Small intestine (tissue), 7 donors: ENCODE measurements at regions not wholly inside any gene's neighbourhood (a gene's known extent, or its start where the extent isn't known, plus 50 kb on each side); places are given as distances from the start of the nearest gene placed in this dataset.

Experiments
- DNase-seq, 2 donors: peaks; one replicate each; pipeline versions ENCODE4 v3.0.0 to v3.0.0-alpha.2; 2013
- FAIRE-seq: peaks from 2 replicates; lab custom pipeline; 2012; peaks lifted over from hg19 to GRCh38; lab: Jason Lieb, UNC
- H3K27ac ChIP-seq, 3 donors: one replicate each; pipeline ENCODE4 v1.5.1; 2013; ENCODE audit warnings: low read length in 2 of 3, mild to moderate bottlenecking in 2 of 3, control low read depth in 1 of 3, inconsistent platforms in 1 of 3, low read depth in 1 of 3, moderate library complexity in 1 of 3
- H3K27me3 ChIP-seq, 3 donors: one replicate each; pipeline ENCODE4 v1.6.1; 2013; ENCODE audit warnings: low read length in 3 of 3, inconsistent platforms in 1 of 3; ENCODE audit not compliant: control insufficient read depth in 3 of 3, insufficient read depth in 3 of 3
- H3K36me3 ChIP-seq, 3 donors: one replicate each; pipeline ENCODE4 v1.6.1; 2013; ENCODE audit warnings: low read length in 3 of 3, inconsistent platforms in 1 of 3, low read depth in 1 of 3, mild to moderate bottlenecking in 1 of 3, moderate library complexity in 1 of 3; ENCODE audit not compliant: control insufficient read depth in 3 of 3, insufficient read depth in 2 of 3
- H3K4me1 ChIP-seq, 3 donors: one replicate each; pipeline ENCODE4 v1.6.1; 2013; ENCODE audit warnings: low read length in 2 of 3, inconsistent platforms in 1 of 3, low read depth in 1 of 3, mild to moderate bottlenecking in 1 of 3, moderate library complexity in 1 of 3; ENCODE audit not compliant: control insufficient read depth in 3 of 3, insufficient read depth in 2 of 3
- H3K4me3 ChIP-seq, 3 donors: one replicate each; pipeline ENCODE4 v1.5.1; 2013; ENCODE audit warnings: low read length in 3 of 3, control low read depth in 1 of 3, inconsistent platforms in 1 of 3, low read depth in 1 of 3, mild to moderate bottlenecking in 1 of 3, moderate library complexity in 1 of 3
- H3K9me3 ChIP-seq, 2 donors: one replicate each; pipeline ENCODE4 v1.6.1; 2013; ENCODE audit warnings: low read depth in 1 of 2, low read length in 1 of 2; ENCODE audit not compliant: control insufficient read depth in 2 of 2, insufficient read depth in 1 of 2
- WGBS, 3 donors: extraction: QIAGEN DNeasy Blood & Tissue Kit; methylation state at CpG; one replicate each; pipeline ENCODE4 v1.1.7; 2013; 5-methylcytosine and 5-hydroxymethylcytosine counted together
- donor health status: healthy with polysubstance abuse.
- donor health status: control.
- donor health status: control.
- donor health status: Bipolar disorder and iron deficiency.
- donor health status: healthy.

DNA sequence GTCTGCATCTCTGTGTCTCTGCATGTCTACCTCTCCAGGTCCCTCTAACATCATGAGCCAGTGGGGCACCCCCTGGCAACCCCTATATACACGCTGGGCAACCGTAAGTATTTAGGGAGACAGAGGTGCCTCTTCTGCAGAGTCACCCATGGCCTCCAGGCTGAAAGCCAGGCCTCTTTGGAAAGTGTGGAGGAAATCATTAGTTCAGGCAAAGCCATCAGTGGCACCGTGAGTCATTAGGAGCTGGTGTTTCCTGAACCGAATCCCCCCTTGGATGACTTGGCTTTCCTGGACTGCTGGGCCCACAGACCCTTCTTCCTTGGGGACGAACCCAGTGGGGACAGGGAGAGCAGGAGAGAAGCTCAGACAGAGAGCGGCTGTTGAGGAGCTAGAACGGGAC lies 174.8 kb downstream of the OLFM1 start:
- no peaks in the 10 kb centered on the region for H3K36me3 ChIP-seq
- H3K27me3 ChIP-seq, result peaks cover 0 to 6% (median 0%) of the 10 kb centered on the region in 3 donors
- no peaks in the 10 kb centered on the region for H3K9me3 ChIP-seq
- DNase-seq (no peak), FAIRE-seq (no peak)
- peaks cover 0 to 29% (median 0%) of the 10 kb centered on the region in 3 donors for H3K4me1 ChIP-seq
- no peak overlapping the region for H3K27ac ChIP-seq
- WGBS, 3 donors, result 74 to 76% (median 75%) methylated on average over 7 of the region's 7 CpGs
- no peak overlapping the region for H3K4me3 ChIP-seq

DNA sequence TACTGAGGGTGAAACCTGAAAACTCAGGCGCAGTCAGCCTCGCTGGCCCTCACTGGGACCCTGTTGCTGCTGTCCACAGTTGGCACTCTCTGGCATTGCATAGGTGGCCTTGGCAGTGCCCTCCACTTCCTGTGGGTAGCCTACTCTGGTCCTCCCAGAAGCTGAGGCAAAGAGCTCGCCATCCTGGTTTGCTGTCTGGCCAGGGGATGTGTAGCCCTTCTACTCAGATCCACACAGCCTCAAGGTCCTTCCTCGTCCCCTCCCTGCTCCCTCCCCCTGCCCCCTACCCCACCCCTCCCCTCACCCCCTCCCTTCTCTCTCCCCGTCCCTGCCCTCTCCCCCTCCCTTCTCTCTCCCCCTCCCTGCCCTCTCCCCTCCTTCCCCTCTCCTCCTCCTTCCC lies 176.0 kb downstream of the OLFM1 start:
- WGBS, 3 donors, result 52 to 67% (median 56%) methylated on average over 5 of the region's 5 CpGs
- H3K4me1 ChIP-seq, result peaks cover 0 to 32% (median 0%) of the 10 kb centered on the region in 3 donors
- no peaks in the 10 kb centered on the region for H3K36me3 ChIP-seq
- DNase-seq (no peak), FAIRE-seq (no peak)
- H3K9me3 ChIP-seq, result no peaks in the 10 kb centered on the region
- peaks cover 0 to 6% (median 0%) of the 10 kb centered on the region in 3 donors for H3K27me3 ChIP-seq
- H3K27ac ChIP-seq, result no peak overlapping the region
- no peak overlapping the region for H3K4me3 ChIP-seq

DNA sequence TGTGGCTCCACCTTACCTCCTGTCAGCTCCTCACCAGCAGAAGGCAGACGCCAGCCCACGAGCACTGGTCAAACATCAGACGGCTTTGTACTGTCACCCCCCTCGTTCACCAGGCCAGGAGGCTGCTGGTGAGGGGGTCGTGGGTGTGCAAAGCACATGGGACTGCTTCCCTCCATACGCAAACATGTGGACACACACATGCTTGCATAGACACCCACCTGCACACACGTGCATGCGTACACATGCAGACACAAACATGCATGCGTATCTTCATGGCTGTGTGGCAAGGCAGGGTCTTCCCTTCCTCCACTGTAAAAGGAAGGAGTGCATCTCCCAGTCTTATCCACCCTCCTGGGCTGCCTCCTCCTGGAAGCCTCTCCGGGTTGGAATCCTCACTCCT lies 178.5 kb downstream of the OLFM1 start:
- Histone ChIP-seq H3K4me1 (peaks cover 0 to 43% (median 0%) of the 10 kb centered on the region in 3 donors), H3K9me3 (no peaks in the 10 kb centered on the region), H3K4me3 (no peak overlapping the region), H3K27ac (peak overlapping the region in 1 of 3 donors; percentile 87), H3K36me3 (no peaks in the 10 kb centered on the region), H3K27me3 (peaks cover 0 to 6% (median 0%) of the 10 kb centered on the region in 3 donors)
- 75 to 85% (median 82%) methylated on average over 10 of the region's 10 CpGs for WGBS, 3 donors
- DNase-seq (no peak), FAIRE-seq (no peak)

DNA sequence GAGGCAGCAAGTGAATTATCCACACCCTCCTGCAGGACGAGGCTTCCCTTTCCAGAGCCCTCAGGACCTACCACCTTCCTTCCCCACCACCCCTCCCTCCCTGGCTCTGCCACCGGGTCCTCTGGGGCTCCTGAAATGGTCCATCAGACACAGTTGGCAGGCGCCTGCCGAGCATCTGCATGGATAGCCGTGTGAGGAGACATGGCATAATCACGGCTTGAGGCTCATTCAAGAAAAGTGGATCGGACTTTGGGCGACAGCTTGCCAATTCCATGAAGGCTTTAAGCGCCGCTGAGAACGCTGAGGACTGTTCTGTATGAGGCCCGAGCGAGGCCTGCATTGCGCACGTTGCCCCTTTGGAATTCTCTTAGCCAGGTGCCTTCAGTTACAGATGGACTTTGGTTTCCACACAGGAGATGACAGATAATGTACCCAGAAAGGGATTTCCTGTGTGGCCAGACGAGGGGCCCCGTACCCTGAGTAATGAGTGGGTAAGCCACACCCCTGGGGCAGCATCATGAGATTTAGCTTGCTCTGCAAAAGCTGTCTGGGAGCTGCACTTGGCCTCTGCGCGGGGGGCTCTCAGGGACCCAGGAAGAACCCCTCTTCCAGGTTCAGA lies 179.8 kb downstream of the OLFM1 start:
- no peaks in the 10 kb centered on the region for H3K36me3 ChIP-seq
- FAIRE-seq (no peak), DNase-seq (peak; percentile 64 to 94)
- H3K27me3 ChIP-seq, result peaks cover 0 to 3% (median 0%) of the 10 kb centered on the region in 3 donors
- H3K4me3 ChIP-seq, result no peak overlapping the region
- no peaks in the 10 kb centered on the region for H3K9me3 ChIP-seq
- peaks cover 0 to 43% (median 0%) of the 10 kb centered on the region in 3 donors for H3K4me1 ChIP-seq
- 17 to 53% (median 35%) methylated on average over 19 of the region's 19 CpGs for WGBS, 3 donors
- peak overlapping the region in 1 of 3 donors; percentile 87 for H3K27ac ChIP-seq

DNA sequence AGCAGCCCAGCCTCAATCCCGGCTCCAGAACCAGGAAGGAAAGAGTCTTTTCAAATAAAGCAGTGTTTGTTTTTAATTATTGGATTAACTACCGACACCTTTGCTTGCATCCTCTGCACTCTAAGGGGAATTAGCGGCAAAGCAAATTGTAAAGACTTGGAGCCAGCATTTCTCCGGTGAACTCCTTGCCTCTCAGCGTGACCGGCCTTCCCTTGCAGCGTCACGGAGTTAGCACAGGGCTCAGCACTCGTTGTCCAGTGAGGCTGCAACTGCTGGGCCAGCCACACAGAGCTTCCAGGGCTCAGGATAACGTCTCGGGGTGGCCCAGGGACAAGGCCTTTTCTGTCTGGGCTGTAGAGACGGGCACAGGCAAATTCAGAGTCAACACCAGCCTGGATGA lies 180.6 kb downstream of the OLFM1 start:
- WGBS, 3 donors, result 24 to 56% (median 31%) methylated on average over 12 of the region's 12 CpGs
- peaks cover 0 to 3% (median 2%) of the 10 kb centered on the region in 3 donors for H3K27me3 ChIP-seq
- H3K36me3 ChIP-seq, result no peaks in the 10 kb centered on the region
- no peaks in the 10 kb centered on the region for H3K9me3 ChIP-seq
- H3K4me1 ChIP-seq, result peaks cover 0 to 43% (median 0%) of the 10 kb centered on the region in 3 donors
- FAIRE-seq (no peak), DNase-seq (no peak)
- H3K4me3 ChIP-seq, result no peak overlapping the region
- H3K27ac ChIP-seq, result peak overlapping the region in 1 of 3 donors; percentile 87

DNA sequence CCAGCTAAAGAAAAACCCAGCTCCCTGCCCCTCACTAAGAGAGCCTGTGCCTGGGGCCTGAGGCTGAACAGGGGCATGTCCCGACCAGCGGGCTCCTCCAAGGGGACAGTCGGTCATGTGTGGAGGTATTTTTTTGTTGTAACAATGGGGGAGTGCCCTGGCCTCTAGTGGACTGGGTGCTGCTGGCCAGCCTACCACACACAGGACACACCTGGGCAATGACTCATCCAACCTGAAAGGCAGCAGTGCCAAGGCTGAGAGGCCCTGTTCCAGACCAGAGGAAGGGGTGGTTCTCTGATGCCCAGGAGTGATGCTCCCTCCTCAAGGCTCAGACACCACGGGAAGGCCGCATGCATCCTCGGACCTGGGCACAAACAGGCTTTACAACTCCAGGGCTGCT lies 181.5 kb downstream of the OLFM1 start:
- no peaks in the 10 kb centered on the region for H3K36me3 ChIP-seq
- 65 to 79% (median 70%) methylated on average over 6 of the region's 6 CpGs for WGBS, 3 donors
- peaks cover 0 to 3% (median 2%) of the 10 kb centered on the region in 3 donors for H3K27me3 ChIP-seq
- H3K4me1 ChIP-seq, result peaks cover 0 to 43% (median 0%) of the 10 kb centered on the region in 3 donors
- DNase-seq, result peak; percentile 6 to 50
- FAIRE-seq, result no peak
- no peak overlapping the region for H3K4me3 ChIP-seq
- H3K9me3 ChIP-seq, result no peaks in the 10 kb centered on the region
- H3K27ac ChIP-seq, result peak overlapping the region in 1 of 3 donors; percentile 87

DNA sequence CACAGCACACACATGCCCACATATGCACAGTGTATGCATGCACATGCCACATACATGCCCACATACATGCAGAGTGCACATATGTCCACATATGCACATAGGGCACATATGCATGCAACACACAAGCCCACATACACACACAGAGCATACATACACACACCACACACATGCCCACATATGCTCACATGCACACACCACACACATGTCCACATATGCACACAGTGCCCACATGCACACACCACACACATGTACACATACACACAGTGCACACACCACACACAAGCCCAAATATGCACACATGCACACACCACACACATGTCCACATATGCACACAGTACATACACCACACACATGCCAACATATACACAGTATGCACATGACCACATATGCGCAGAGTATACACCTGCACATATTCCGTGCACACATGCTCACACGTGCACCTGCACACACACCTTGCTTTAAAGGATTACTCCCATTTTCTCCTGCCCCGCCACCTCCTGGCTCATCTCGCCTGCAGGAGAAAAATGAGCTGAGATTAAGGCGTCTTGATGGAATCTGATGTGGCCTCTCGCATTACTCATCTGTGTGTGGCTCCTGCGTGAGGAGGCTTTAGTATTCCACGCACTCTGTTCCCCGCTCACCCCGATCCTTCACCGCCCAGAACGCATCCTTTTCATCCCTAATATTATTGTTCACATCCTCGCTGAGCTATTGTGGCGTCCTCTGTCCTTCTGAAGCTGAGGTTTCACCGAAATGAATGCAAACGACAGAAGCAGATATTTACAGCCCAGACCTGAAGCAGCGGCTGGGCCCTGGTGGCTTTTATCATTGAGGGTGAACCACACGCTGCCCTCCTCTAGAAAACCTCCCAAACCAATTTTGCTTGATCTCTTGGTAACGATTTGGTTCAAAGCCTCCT lies 182.7 kb downstream of the OLFM1 start:
- Histone ChIP-seq H3K27ac (no peak overlapping the region), H3K4me3 (no peak overlapping the region), H3K4me1 (peaks cover 0 to 41% (median 0%) of the 10 kb centered on the region in 3 donors), H3K27me3 (peaks cover 0 to 3% (median 2%) of the 10 kb centered on the region in 3 donors), H3K9me3 (no peaks in the 10 kb centered on the region), H3K36me3 (no peaks in the 10 kb centered on the region)
- 88 to 89% (median 89%) methylated on average over 20 of the region's 20 CpGs for WGBS, 3 donors
- no peak for FAIRE-seq
- no peak for DNase-seq

DNA sequence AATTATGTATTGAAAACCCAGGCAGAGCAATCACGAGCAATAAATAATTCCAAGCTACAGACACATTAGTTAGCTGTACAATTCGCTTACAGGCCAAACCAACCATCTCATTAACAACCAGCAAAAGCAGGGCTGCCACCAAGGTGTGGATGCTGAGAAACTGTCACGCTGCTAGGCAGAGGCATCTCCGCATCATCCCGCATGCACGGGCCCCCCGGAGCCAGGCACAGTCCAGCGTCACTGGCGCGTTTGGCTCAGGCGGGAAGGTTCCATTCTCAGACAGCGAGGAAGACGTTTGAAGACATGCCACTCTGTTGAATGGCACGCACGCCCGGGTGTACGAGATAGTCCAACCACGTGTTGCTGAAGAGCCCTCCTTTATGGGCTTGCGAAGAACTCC lies 184.0 kb downstream of the OLFM1 start:
- Histone ChIP-seq H3K9me3 (no peaks in the 10 kb centered on the region), H3K27me3 (peaks cover 0 to 3% (median 2%) of the 10 kb centered on the region in 3 donors), H3K36me3 (no peaks in the 10 kb centered on the region), H3K4me1 (peaks cover 0 to 28% (median 0%) of the 10 kb centered on the region in 3 donors), H3K27ac (no peak overlapping the region), H3K4me3 (no peak overlapping the region)
- FAIRE-seq (no peak), DNase-seq (no peak)
- 88 to 91% (median 90%) methylated on average over 19 of the region's 19 CpGs for WGBS, 3 donors
